ENCODE measurements at regions not wholly inside any gene's neighbourhood (a gene's known extent, or its start where the extent isn't known, plus 50 kb on each side); places are given as distances from the start of the nearest gene placed in this dataset.

GRCh38 chr13:65508745-65509144 is 1721.4 kb downstream of the PCDH9 start:
- TF ChIP-seq FOXM1 (IDR thresholded peaks at IDR 0.05; ENCODE audit: borderline replicate concordance, low read depth) (no peak), CEBPB (IDR thresholded peaks at IDR 0.05) (no peak), ZBTB7A (IDR thresholded peaks at IDR 0.05; ENCODE audit: low read depth) (no peak), TEAD4 (IDR thresholded peaks at IDR 0.05) (no peak), TCF12 (IDR thresholded peaks at IDR 0.05; ENCODE audit: low read depth) (no peak), RAD21 (IDR thresholded peaks at IDR 0.05; ENCODE audit: low read depth) (no peak), CREB1 (IDR thresholded peaks at IDR 0.05; ENCODE audit: low read depth) (no peak)
